Peyer's patch (tissue), 4 donors: ENCODE measurements at regions not wholly inside any gene's neighbourhood (a gene's known extent, or its start where the extent isn't known, plus 50 kb on each side); places are given as distances from the start of the nearest gene placed in this dataset.

ENCODE experiments used
- DNase-seq, 3 donors: peaks; one replicate each; pipeline ENCODE4 v3.0.0-alpha.2; 2017 to 2019
- H3K27ac ChIP-seq, 4 donors: fragments of 200-600 bp; sonication (generic); one replicate each; pipeline ENCODE4 v1.5.1; 2016 to 2019
- H3K27me3 ChIP-seq, 2 donors: fragments of 200-600 bp; sonication (generic); one replicate each; pipeline ENCODE4 v1.5.1; 2019
- H3K36me3 ChIP-seq, 3 donors: fragments of 200-600 bp; sonication (generic); one replicate each; pipeline ENCODE4 v1.5.1; 2016 to 2019
- H3K4me1 ChIP-seq, 4 donors: fragments of 200-600 bp; sonication (generic); one replicate each; pipeline ENCODE4 v1.5.1; 2016 to 2019
- H3K4me3 ChIP-seq, 4 donors: fragments of 200-600 bp; sonication (generic); 1 replicate in 3 of 4; 2 replicates in 1 of 4; pipeline ENCODE4 v1.5.1; 2016 to 2019; ENCODE audit warnings: mild to moderate bottlenecking in 1 of 4
- H3K9me3 ChIP-seq, 4 donors: fragments of 200-600 bp; sonication (generic); one replicate each; pipeline ENCODE4 v1.5.1; 2016 to 2019; ENCODE audit warnings: mild to moderate bottlenecking in 1 of 4
- CTCF ChIP-seq, 6 experiments: fragments of 450-650 bp in 4 of 6; fragments of 200-600 bp in 2 of 6; sonication (generic) in 1 of 6; IDR thresholded peaks; one replicate each; pipeline ENCODE4 v1.5.1; 2017 to 2019; ENCODE audit warnings: antibody characterized with exemption in 6 of 6, mild to moderate bottlenecking in 3 of 6, moderate library complexity in 1 of 6
- POLR2A ChIP-seq, 2 donors: fragments of 450-650 bp; IDR thresholded peaks; one replicate each; pipeline ENCODE4 v1.5.1; 2017; ENCODE audit warnings: antibody characterized with exemption in 2 of 2, mild to moderate bottlenecking in 2 of 2, moderate library complexity in 2 of 2

- no peaks in the 10 kb centered on the region for H3K4me1 ChIP-seq
- no peaks in the 10 kb centered on the region for H3K27me3 ChIP-seq
- TF ChIP-seq POLR2A (IDR thresholded peaks at IDR 0.05), result no peak
- H3K27ac ChIP-seq, result no peak overlapping the region
- H3K9me3 ChIP-seq, result no peaks in the 10 kb centered on the region
- H3K36me3 ChIP-seq, result no peaks in the 10 kb centered on the region
- no peak for DNase-seq
- no peak overlapping the region for H3K4me3 ChIP-seq
Measured at GRCh38 chr5:38119836-38120235, 138.5 kb upstream of the EGFLAM start.

GRCh38 chr5:38117784-38118479 is 140.4 kb upstream of the EGFLAM start:
- no peak for DNase-seq
- Histone ChIP-seq H3K4me3 (no peak overlapping the region), H3K27ac (no peak overlapping the region), H3K4me1 (no peaks in the 10 kb centered on the region), H3K9me3 (no peaks in the 10 kb centered on the region), H3K27me3 (no peaks in the 10 kb centered on the region), H3K36me3 (no peaks in the 10 kb centered on the region)
- TF ChIP-seq CTCF (IDR thresholded peaks at IDR 0.05) (no peak), POLR2A (IDR thresholded peaks at IDR 0.05) (no peak)

GRCh38 chr5:38115318-38115827 is 143.0 kb upstream of the EGFLAM start:
- Histone ChIP-seq H3K27me3 (no peaks in the 10 kb centered on the region), H3K4me1 (no peaks in the 10 kb centered on the region), H3K4me3 (no peak overlapping the region), H3K36me3 (no peaks in the 10 kb centered on the region), H3K27ac (no peak overlapping the region), H3K9me3 (no peaks in the 10 kb centered on the region)
- no peak for TF ChIP-seq POLR2A (IDR thresholded peaks at IDR 0.05)
- TF ChIP-seq CTCF (IDR thresholded peaks at IDR 0.05), result no peak
- no peak for DNase-seq

GRCh38 chr5:38113880-38114279 is 144.5 kb upstream of the EGFLAM start:
- TF ChIP-seq CTCF (IDR thresholded peaks at IDR 0.05) (no peak), POLR2A (IDR thresholded peaks at IDR 0.05) (no peak)
- H3K4me1 ChIP-seq, result no peaks in the 10 kb centered on the region

GRCh38 chr5:38113456-38113855 is 144.9 kb upstream of the EGFLAM start:
- H3K4me1 ChIP-seq, result no peaks in the 10 kb centered on the region
- H3K4me3 ChIP-seq, result no peak overlapping the region
- H3K9me3 ChIP-seq, result no peaks in the 10 kb centered on the region
- no peaks in the 10 kb centered on the region for H3K27me3 ChIP-seq
- no peak overlapping the region for H3K27ac ChIP-seq
- no peaks in the 10 kb centered on the region for H3K36me3 ChIP-seq
- DNase-seq, result no peak
- TF ChIP-seq POLR2A (IDR thresholded peaks at IDR 0.05), result no peak
- TF ChIP-seq CTCF (IDR thresholded peaks at IDR 0.05), result no peak

More at GRCh38 chr5:38113880-38114279, 144.5 kb upstream of the EGFLAM start:
- Histone ChIP-seq H3K9me3 (no peaks in the 10 kb centered on the region), H3K27me3 (no peaks in the 10 kb centered on the region), H3K36me3 (no peaks in the 10 kb centered on the region), H3K4me3 (no peak overlapping the region), H3K27ac (no peak overlapping the region)
- no peak for DNase-seq

- H3K9me3 ChIP-seq, result no peaks in the 10 kb centered on the region
- no peaks in the 10 kb centered on the region for H3K36me3 ChIP-seq
- H3K27ac ChIP-seq, result no peak overlapping the region
- no peak overlapping the region for H3K4me3 ChIP-seq
- no peak for TF ChIP-seq CTCF (IDR thresholded peaks at IDR 0.05)
- no peak for TF ChIP-seq POLR2A (IDR thresholded peaks at IDR 0.05)
- no peaks in the 10 kb centered on the region for H3K4me1 ChIP-seq
- no peak for DNase-seq
- H3K27me3 ChIP-seq, result no peaks in the 10 kb centered on the region
Measured at GRCh38 chr5:38112938-38113337, 145.4 kb upstream of the EGFLAM start.
